ENCODE measurements at regions not wholly inside any gene's neighbourhood (a gene's known extent, or its start where the extent isn't known, plus 50 kb on each side); places are given as distances from the start of the nearest gene placed in this dataset.

DNA sequence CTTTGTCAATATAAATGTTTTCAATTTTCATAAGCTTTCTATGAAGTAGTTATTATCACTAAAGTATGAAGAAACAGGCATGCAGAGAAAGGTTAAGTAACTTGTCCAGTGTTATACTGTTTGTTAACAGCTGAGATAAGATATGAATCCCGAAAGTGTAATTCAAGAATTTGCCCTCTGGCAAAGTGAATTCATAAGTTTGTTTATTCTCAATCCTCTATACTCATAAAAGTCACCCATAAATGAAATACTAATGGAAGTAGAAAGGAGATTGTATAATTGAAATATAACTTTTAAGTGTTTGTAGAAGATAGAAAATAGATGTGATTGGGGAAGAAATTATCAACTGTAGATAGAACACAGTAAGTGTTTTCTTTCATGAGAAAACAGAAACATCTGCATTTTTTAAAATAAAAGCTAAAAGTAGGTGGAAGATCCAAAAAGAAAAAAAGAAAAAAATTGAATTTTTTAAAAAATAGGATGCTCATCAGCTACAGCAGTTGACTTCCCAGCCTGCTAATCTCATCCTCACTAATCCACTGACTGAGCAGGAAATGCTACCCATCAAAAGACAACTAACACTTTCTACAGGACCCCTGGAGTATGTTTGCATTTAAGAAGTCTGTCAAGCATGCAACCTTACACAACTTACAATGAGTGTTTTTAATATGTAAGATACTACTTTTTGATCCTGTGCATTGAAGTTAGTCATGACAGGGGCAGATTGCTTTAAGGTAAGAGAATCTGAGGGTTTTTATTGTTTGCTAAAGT, 878.1 kb downstream of the SI start:
- H3K4me3 Mint-ChIP-seq = no peak overlapping the region
- H3K56ac ChIP-seq (ENCODE audit: insufficient read length, low read depth, low read length) = no peak overlapping the region
- H3K9me3 ChIP-seq (ENCODE audit: control insufficient read depth, low read depth, low read length) = no peaks in the 10 kb centered on the region
- no peak overlapping the region for H3K9ac ChIP-seq (ENCODE audit: extremely low read depth, insufficient read length, low read length)
- H2AFZ ChIP-seq (ENCODE audit: low read length) = no peak overlapping the region
- no peak overlapping the region for H3K23ac ChIP-seq (ENCODE audit: insufficient read length, low read depth, low read length)
- no peaks in the 10 kb centered on the region for H3K27me3 ChIP-seq (ENCODE audit: insufficient read depth, low read length)
- H4K91ac ChIP-seq (ENCODE audit: insufficient read length, low read depth, low read length) = no peak overlapping the region
- no peak overlapping the region for H3K18ac ChIP-seq (ENCODE audit: insufficient read length, low read depth, low read length)
- no peak for DNase-seq
- no peaks in the 10 kb centered on the region for H3K9me3 Mint-ChIP-seq
- no peaks in the 10 kb centered on the region for H4K20me1 ChIP-seq (ENCODE audit: control insufficient read depth, insufficient read depth, insufficient read length)
- no peak overlapping the region for H2AK5ac ChIP-seq (ENCODE audit: insufficient read length, low read length)
- H3K4ac ChIP-seq (ENCODE audit: low read depth, low read length) = no peak overlapping the region
- TF ChIP-seq, protein P1, sequence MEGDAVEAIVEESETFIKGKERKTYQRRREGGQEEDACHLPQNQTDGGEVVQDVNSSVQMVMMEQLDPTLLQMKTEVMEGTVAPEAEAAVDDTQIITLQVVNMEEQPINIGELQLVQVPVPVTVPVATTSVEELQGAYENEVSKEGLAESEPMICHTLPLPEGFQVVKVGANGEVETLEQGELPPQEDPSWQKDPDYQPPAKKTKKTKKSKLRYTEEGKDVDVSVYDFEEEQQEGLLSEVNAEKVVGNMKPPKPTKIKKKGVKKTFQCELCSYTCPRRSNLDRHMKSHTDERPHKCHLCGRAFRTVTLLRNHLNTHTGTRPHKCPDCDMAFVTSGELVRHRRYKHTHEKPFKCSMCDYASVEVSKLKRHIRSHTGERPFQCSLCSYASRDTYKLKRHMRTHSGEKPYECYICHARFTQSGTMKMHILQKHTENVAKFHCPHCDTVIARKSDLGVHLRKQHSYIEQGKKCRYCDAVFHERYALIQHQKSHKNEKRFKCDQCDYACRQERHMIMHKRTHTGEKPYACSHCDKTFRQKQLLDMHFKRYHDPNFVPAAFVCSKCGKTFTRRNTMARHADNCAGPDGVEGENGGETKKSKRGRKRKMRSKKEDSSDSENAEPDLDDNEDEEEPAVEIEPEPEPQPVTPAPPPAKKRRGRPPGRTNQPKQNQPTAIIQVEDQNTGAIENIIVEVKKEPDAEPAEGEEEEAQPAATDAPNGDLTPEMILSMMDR (conservative IDR thresholded peaks at IDR 0.05) = no peak
- H3K4me1 ChIP-seq (ENCODE audit: insufficient read depth, low read length) = no peaks in the 10 kb centered on the region
- H3K27me3 Mint-ChIP-seq (ENCODE audit: low read depth) = no peaks in the 10 kb centered on the region
- no CpG with 5 or more reads among the region's 1 CpG for WGBS (ENCODE audit: extremely low coverage, insufficient read length, low lambda C conversion rate)
- H2BK15ac ChIP-seq (ENCODE audit: low read depth, low read length) = no peak overlapping the region
- no peaks in the 10 kb centered on the region for H3K79me1 ChIP-seq (ENCODE audit: insufficient read depth, low read depth, low read length, poor library complexity, severe bottlenecking)
- no peak overlapping the region for H4K8ac ChIP-seq (replicated peaks; ENCODE audit: insufficient read length, low read depth, low read length)
- H2BK20ac ChIP-seq (ENCODE audit: low read depth, low read length, poor library complexity, severe bottlenecking) = no peak overlapping the region
- no peak overlapping the region for H3K14ac ChIP-seq (ENCODE audit: insufficient read depth, low read length)
- H3K36me3 Mint-ChIP-seq (ENCODE audit: insufficient read depth in 1 of 3, low read depth in 3 of 3) = no peaks in the 10 kb centered on the region
- H3K23me2 ChIP-seq (ENCODE audit: insufficient read length, low read depth, low read length, poor library complexity, severe bottlenecking) = no peaks in the 10 kb centered on the region
- H3K79me2 ChIP-seq (ENCODE audit: insufficient read depth, low read length) = no peaks in the 10 kb centered on the region
- H3K27ac ChIP-seq (ENCODE audit: insufficient read length, low read depth, low read length) = no peak overlapping the region
- no peak overlapping the region for H2BK12ac ChIP-seq (ENCODE audit: insufficient read length, low read depth, low read length)
- no peak overlapping the region for H3K27ac Mint-ChIP-seq
- no peak overlapping the region for H2BK5ac ChIP-seq (ENCODE audit: insufficient read length, low read length)
- H2BK120ac ChIP-seq (ENCODE audit: low read depth, low read length, poor library complexity, severe bottlenecking) = no peak overlapping the region
- no peak overlapping the region for H3K4me2 ChIP-seq (ENCODE audit: insufficient read depth, insufficient read length, low read length)
- H4K5ac ChIP-seq (ENCODE audit: insufficient read length, low read depth, low read length) = no peak overlapping the region
- peaks cover 7% of the 10 kb centered on the region in 2 experiments for H3K4me1 Mint-ChIP-seq
- H3T11ph ChIP-seq (ENCODE audit: low read length) = no peak overlapping the region
